T-cell (primary cell): ENCODE measurements at regions not wholly inside any gene's neighbourhood (a gene's known extent, or its start where the extent isn't known, plus 50 kb on each side); places are given as distances from the start of the nearest gene placed in this dataset.

Source experiments
- ATAC-seq, 4 experiments: fragments of 200-7000 bp in 3 of 4; fragments of 150-1000 bp in 1 of 4; cut with Tn5 transposase; replicated peaks in 1 of 4; 1 replicate in 3 of 4; 2 replicates in 1 of 4; pipeline ENCODE4 v1.10.0; 2021; ENCODE audit warnings: moderate library complexity in 3 of 4, mild to moderate bottlenecking in 2 of 4, moderate number of reproducible peaks in 1 of 4
- CTCF ChIA-PET, 2 donors: fragments of 300-600 bp; sonication (Branson Sonifier 250); formaldehyde crosslinking; loops; one replicate each; lab custom pipeline; 2022; ENCODE audit warnings: antibody characterized with exemption in 2 of 2; lab: Charles Lee
- POLR2A ChIA-PET, 2 donors: fragments of 300-600 bp; sonication (Branson Sonifier 250); formaldehyde crosslinking; loops; one replicate each; lab custom pipeline; 2022; ENCODE audit warnings: antibody characterized with exemption in 2 of 2; lab: Charles Lee
- DNase-seq, 35 experiments: peaks; one replicate each; pipeline versions ENCODE4 v3.0.0 to v3.0.0-alpha.2; 2013 to 2023
- H3K27ac ChIP-seq: one replicate; pipeline ENCODE4 v1.5.1; 2013; ENCODE audit warnings: low read length
- H3K27me3 ChIP-seq, 2 experiments: replicated peaks in 1 of 2; 1 replicate in 1 of 2; 2 replicates in 1 of 2; pipeline versions ENCODE4 v1.6.1 to v1.7.0; 2013; ENCODE audit warnings: low read length in 1 of 2, mixed read lengths in 1 of 2; ENCODE audit not compliant: control insufficient read depth in 2 of 2, insufficient read depth in 2 of 2; ENCODE audit errors: extremely low read depth in 1 of 2
- H3K36me3 ChIP-seq, 2 donors: 1 replicate in 1 of 2; 2 replicates in 1 of 2; pipeline versions ENCODE4 v1.6.1 to v1.7.0; 2013; ENCODE audit warnings: low read length in 1 of 2; ENCODE audit not compliant: control insufficient read depth in 2 of 2, insufficient read depth in 1 of 2; ENCODE audit errors: extremely low read depth in 1 of 2
- H3K4me1 ChIP-seq, 2 experiments: 1 replicate in 1 of 2; 2 replicates in 1 of 2; pipeline versions ENCODE4 v1.6.1 to v1.7.0; 2013; ENCODE audit warnings: low read length in 2 of 2, mixed read lengths in 1 of 2; ENCODE audit not compliant: insufficient read depth in 2 of 2, control insufficient read depth in 1 of 2; ENCODE audit errors: extremely low read depth in 1 of 2
- H3K4me3 ChIP-seq, 2 donors: 1 replicate in 1 of 2; 2 replicates in 1 of 2; pipeline versions ENCODE4 v1.5.1 to v1.7.0; 2013; ENCODE audit warnings: mild to moderate bottlenecking in 2 of 2, low read length in 1 of 2, moderate library complexity in 1 of 2; ENCODE audit not compliant: control insufficient read depth in 1 of 2; ENCODE audit errors: extremely low read depth in 1 of 2
- H3K9me3 ChIP-seq: 2 replicates; pipeline ENCODE4 v1.7.0; 2013
- H3K27ac Mint-ChIP-seq, 2 donors: one replicate each; pipeline ENCODE4 v1.8.0; 2020 to 2021; ENCODE audit warnings: mild to moderate bottlenecking in 2 of 2, mixed read lengths in 2 of 2
- H3K27me3 Mint-ChIP-seq, 2 donors: one replicate each; pipeline ENCODE4 v1.8.0; 2021 to 2022; ENCODE audit warnings: mixed read lengths in 2 of 2
- H3K36me3 Mint-ChIP-seq: one replicate; pipeline ENCODE4 v1.8.0; 2021; ENCODE audit warnings: mixed read lengths
- H3K4me1 Mint-ChIP-seq, 3 donors: one replicate each; pipeline ENCODE4 v1.8.0; 2020 to 2022; ENCODE audit warnings: mixed read lengths in 3 of 3, mild to moderate bottlenecking in 1 of 3
- H3K4me3 Mint-ChIP-seq, 3 donors: one replicate each; pipeline ENCODE4 v1.8.0; 2020 to 2022; ENCODE audit warnings: mild to moderate bottlenecking in 3 of 3, mixed read lengths in 3 of 3, moderate library complexity in 3 of 3
- H3K9me3 Mint-ChIP-seq, 3 donors: one replicate each; pipeline ENCODE4 v1.8.0; 2020 to 2022; ENCODE audit warnings: mixed read lengths in 3 of 3
- WGBS: methylation state at CpG from one replicate; pipeline ENCODE4 v1.1.5; 2013; ENCODE audit warnings: missing lambda C conversion rate; ENCODE audit not compliant: insufficient coverage; 5-methylcytosine and 5-hydroxymethylcytosine counted together

DNA sequence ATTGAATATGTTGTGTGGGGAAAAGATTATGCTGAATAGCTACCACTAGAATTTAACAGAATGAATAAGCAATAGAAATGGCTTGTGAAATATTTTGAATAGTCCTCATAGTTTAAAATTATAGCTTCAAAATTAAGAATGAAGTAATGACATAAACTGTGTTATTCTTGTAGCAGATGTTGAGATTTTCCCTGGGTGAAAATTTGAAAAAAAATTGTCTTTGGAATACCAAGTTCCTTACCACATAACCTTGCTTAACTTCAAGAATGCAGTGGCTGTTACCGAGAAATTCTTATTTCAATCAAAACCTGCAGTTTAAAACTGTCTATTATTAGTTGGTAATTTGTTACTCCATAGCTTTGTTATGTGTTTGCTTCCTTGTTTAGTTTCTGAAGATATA, 1268.6 kb downstream of the RAPGEF2 start:
- Mint-ChIP-seq H3K4me3 (no peak overlapping the region), H3K36me3 (no peaks in the 10 kb centered on the region), H3K4me1 (no peaks in the 10 kb centered on the region), H3K27me3 (no peaks in the 10 kb centered on the region), H3K27ac (no peak overlapping the region), H3K9me3 (peaks cover 9 to 21% (median 16%) of the 10 kb centered on the region in 3 donors)
- ATAC-seq (no peak), DNase-seq (no peak)
- H3K36me3 ChIP-seq: no peaks in the 10 kb centered on the region
- H3K9me3 ChIP-seq: no peaks in the 10 kb centered on the region
- POLR2A ChIA-PET: interaction anchor here in 1 of 2 donors (0.6 kb wide), 1 partner anchor 9 kb away, joined by 4 read pairs; no protein-coding TSS in a partner anchor
- H3K27ac ChIP-seq: no peak overlapping the region
- H3K27me3 ChIP-seq: no peaks in the 10 kb centered on the region
- no CpG with 5 or more reads among the region's 1 CpG for WGBS
- H3K4me1 ChIP-seq: no peaks in the 10 kb centered on the region
- CTCF ChIA-PET: no interaction called here
- no peak overlapping the region for H3K4me3 ChIP-seq

DNA sequence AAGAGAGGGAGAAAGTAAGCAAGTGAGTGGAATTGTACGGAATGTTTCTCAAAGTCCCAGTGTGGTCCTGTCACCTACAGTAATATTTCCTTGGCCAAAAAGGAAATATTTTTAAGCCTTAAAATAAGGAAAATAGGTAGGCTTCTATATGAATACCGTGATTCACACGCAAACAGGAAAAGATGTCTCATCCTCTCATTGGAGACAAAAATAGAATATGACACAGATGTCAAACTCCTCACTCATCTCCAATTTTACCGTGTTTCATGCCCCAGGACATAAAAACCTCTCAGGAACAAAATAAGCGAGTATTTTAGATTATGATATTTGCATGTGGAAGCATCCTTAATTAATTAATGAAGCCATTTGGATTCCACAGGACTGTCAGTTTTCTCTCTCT, 1269.5 kb downstream of the RAPGEF2 start:
- no peak for ATAC-seq
- no peaks in the 10 kb centered on the region for H3K27me3 Mint-ChIP-seq
- Histone ChIP-seq H3K9me3 (no peaks in the 10 kb centered on the region), H3K27me3 (no peaks in the 10 kb centered on the region), H3K36me3 (no peaks in the 10 kb centered on the region), H3K4me1 (no peaks in the 10 kb centered on the region), H3K27ac (no peak overlapping the region), H3K4me3 (no peak overlapping the region)
- DNase-seq: no peak
- peaks cover 9 to 21% (median 16%) of the 10 kb centered on the region in 3 donors for H3K9me3 Mint-ChIP-seq
- CTCF ChIA-PET: no interaction called here
- no peaks in the 10 kb centered on the region for H3K36me3 Mint-ChIP-seq
- POLR2A ChIA-PET: no interaction called here
- no peak overlapping the region for H3K27ac Mint-ChIP-seq
- H3K4me3 Mint-ChIP-seq: no peak overlapping the region
- WGBS: no CpG with 5 or more reads among the region's 5 CpGs
- no peaks in the 10 kb centered on the region for H3K4me1 Mint-ChIP-seq

DNA sequence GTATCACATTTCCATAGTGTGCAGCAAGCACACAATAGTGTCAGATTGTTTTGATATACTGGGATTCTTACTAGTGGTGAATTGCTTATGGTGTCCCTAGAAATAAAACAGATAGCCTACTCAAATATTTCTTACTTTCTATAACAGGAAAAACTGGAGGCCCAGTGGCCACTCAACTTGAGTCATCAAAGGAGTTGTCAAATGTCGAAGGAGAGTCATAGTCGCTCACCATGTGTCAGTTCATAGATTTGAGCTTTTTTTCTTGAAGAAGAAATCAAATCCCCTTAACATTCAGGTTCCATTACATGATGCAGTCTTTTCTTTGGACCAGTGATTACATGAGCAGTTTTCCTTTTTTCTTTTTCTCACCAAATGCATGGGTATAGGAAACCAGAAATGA, 1271.0 kb downstream of the RAPGEF2 start:
- H3K9me3 ChIP-seq: no peaks in the 10 kb centered on the region
- no peaks in the 10 kb centered on the region for H3K4me1 ChIP-seq
- no peaks in the 10 kb centered on the region for H3K36me3 Mint-ChIP-seq
- no peaks in the 10 kb centered on the region for H3K27me3 Mint-ChIP-seq
- no peak overlapping the region for H3K27ac ChIP-seq
- ChIA-PET CTCF (no interaction called here), POLR2A (no interaction called here)
- H3K9me3 Mint-ChIP-seq: peaks cover 13 to 14% (median 13%) of the 10 kb centered on the region in 3 donors
- no peak for DNase-seq
- no peak overlapping the region for H3K4me3 ChIP-seq
- H3K27me3 ChIP-seq: no peaks in the 10 kb centered on the region
- ATAC-seq: no peak
- H3K4me1 Mint-ChIP-seq: no peaks in the 10 kb centered on the region
- H3K4me3 Mint-ChIP-seq: no peak overlapping the region
- no CpG with 5 or more reads among the region's 2 CpGs for WGBS
- H3K27ac Mint-ChIP-seq: no peak overlapping the region
- no peaks in the 10 kb centered on the region for H3K36me3 ChIP-seq

DNA sequence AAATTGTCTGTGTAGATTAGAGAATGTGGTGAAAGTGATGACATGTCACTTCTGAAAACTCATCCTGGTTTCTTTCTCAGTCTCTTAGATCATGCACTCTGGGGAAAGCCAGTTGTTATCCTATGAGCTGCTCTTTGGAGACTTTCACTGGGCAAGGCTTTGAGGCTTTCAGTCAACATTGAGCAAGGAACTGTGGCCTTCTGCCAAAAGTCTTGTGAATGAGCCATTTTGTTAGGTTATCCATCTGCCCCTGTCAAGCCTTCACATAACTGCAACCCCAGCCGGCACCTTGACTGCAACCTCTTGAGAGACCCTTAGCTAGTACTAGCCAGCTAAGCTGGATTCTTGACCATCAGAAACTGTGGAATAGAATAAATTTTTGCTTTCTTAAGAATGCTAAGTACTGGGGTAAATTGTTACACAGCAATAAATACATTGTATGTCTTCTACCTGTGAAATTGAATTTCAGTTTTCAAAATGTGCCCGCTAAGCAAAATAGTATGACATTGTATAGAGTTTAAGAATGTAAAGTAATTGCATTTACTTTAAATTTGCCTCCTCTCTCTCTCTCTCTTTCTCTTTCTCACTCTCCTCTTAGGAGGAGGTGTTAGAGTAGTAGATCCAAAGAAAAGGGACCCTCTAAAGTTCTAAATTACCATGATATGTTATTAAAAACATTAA, 1273.0 kb downstream of the RAPGEF2 start:
- no CpG with 5 or more reads among the region's 2 CpGs for WGBS
- Mint-ChIP-seq H3K27ac (no peak overlapping the region), H3K9me3 (peaks cover 0 to 8% (median 8%) of the 10 kb centered on the region in 3 donors), H3K4me1 (no peaks in the 10 kb centered on the region), H3K36me3 (no peaks in the 10 kb centered on the region), H3K4me3 (no peak overlapping the region), H3K27me3 (no peaks in the 10 kb centered on the region)
- H3K9me3 ChIP-seq: no peaks in the 10 kb centered on the region
- H3K36me3 ChIP-seq: no peaks in the 10 kb centered on the region
- ATAC-seq (no peak), DNase-seq (no peak)
- CTCF ChIA-PET: no interaction called here
- H3K4me1 ChIP-seq: no peaks in the 10 kb centered on the region
- POLR2A ChIA-PET: no interaction called here
- H3K27ac ChIP-seq: no peak overlapping the region
- H3K4me3 ChIP-seq: no peak overlapping the region
- no peaks in the 10 kb centered on the region for H3K27me3 ChIP-seq

DNA sequence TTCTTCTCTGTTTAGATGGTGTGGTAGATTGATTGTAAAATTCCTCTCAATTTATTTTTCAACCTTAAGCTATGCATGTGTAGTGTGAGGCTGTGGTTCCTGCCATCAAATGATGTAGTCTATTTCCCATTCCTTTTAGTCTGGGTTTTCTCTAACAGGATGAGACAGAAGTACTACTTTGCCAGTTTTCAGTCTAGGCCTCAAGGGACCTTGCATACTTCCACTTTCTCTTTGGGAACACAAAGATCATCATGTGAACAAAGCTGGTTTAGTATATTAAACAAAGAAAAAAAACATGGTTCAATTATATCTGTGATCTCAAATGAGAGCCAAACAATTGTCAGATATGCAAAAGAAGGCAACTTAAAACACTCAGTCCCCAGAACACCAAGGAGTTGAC, 1284.0 kb downstream of the RAPGEF2 start:
- Mint-ChIP-seq H3K4me3 (no peak overlapping the region), H3K27me3 (no peaks in the 10 kb centered on the region), H3K9me3 (peaks cover 14 to 20% (median 15%) of the 10 kb centered on the region in 3 donors), H3K27ac (no peak overlapping the region), H3K36me3 (no peaks in the 10 kb centered on the region), H3K4me1 (no peaks in the 10 kb centered on the region)
- Histone ChIP-seq H3K36me3 (no peaks in the 10 kb centered on the region), H3K4me3 (no peak overlapping the region), H3K9me3 (no peaks in the 10 kb centered on the region), H3K27ac (no peak overlapping the region), H3K4me1 (no peaks in the 10 kb centered on the region), H3K27me3 (no peaks in the 10 kb centered on the region)
- ChIA-PET POLR2A (no interaction called here), CTCF (no interaction called here)
- DNase-seq: no peak
- no peak for ATAC-seq

DNA sequence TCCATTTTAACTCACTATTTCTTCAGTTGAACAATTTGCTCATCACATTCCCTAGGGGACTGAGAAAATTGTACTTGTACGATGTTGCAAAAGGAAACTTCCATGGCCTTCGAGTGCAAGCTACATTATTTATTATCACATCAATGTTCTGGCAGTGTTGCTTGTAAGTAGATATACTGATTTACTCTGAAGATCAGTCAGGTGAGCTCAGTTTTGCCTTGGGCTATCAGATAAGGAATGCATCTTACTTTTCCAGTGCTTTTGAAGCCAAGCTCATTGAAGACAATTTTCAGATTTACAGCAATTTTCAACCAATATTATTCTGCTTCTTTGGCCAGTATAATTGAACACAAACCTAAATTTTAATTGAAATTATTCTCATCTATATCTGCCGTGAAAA, 1296.9 kb downstream of the RAPGEF2 start:
- POLR2A ChIA-PET: no interaction called here
- Mint-ChIP-seq H3K9me3 (peaks cover 3 to 13% (median 5%) of the 10 kb centered on the region in 3 donors), H3K36me3 (no peaks in the 10 kb centered on the region), H3K4me1 (no peaks in the 10 kb centered on the region), H3K4me3 (no peak overlapping the region), H3K27ac (no peak overlapping the region), H3K27me3 (no peaks in the 10 kb centered on the region)
- no peak overlapping the region for H3K27ac ChIP-seq
- H3K36me3 ChIP-seq: no peaks in the 10 kb centered on the region
- CTCF ChIA-PET: no interaction called here
- no peaks in the 10 kb centered on the region for H3K27me3 ChIP-seq
- ATAC-seq (no peak), DNase-seq (no peak)
- H3K4me1 ChIP-seq: no peaks in the 10 kb centered on the region
- no peak overlapping the region for H3K4me3 ChIP-seq
- WGBS: no CpG with 5 or more reads among the region's 3 CpGs
- no peaks in the 10 kb centered on the region for H3K9me3 ChIP-seq

DNA sequence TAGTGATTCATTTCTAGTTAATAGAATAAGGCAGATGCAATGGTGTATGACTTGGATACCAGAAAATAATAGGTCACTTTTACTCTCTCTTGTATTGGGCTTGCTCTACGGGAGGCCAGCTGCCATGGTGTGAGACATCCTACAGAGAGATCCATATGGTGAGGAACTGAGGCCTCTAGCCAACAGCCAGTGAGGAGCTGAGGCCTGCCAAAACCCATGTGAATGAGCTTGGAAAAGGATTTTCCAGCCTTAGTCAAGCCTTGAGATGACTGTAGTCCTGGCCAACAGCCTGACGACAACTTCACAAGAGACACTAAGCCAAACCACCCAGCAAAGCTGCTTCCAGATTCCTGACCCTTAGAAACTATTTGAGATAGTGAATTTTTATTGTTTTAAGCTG, 1300.2 kb downstream of the RAPGEF2 start:
- no peaks in the 10 kb centered on the region for H3K36me3 ChIP-seq
- H3K9me3 ChIP-seq: no peaks in the 10 kb centered on the region
- H3K27me3 ChIP-seq: no peaks in the 10 kb centered on the region
- no peaks in the 10 kb centered on the region for H3K27me3 Mint-ChIP-seq
- H3K9me3 Mint-ChIP-seq: peaks cover 3 to 5% (median 4%) of the 10 kb centered on the region in 3 donors
- no CpG with 5 or more reads among the region's 2 CpGs for WGBS
- CTCF ChIA-PET: no interaction called here
- no peak overlapping the region for H3K27ac ChIP-seq
- H3K27ac Mint-ChIP-seq: no peak overlapping the region
- no peaks in the 10 kb centered on the region for H3K4me1 Mint-ChIP-seq
- DNase-seq (no peak), ATAC-seq (no peak)
- no peaks in the 10 kb centered on the region for H3K36me3 Mint-ChIP-seq
- H3K4me1 ChIP-seq: no peaks in the 10 kb centered on the region
- POLR2A ChIA-PET: no interaction called here
- no peak overlapping the region for H3K4me3 Mint-ChIP-seq
- no peak overlapping the region for H3K4me3 ChIP-seq
